Lower leg skin (tissue), 3 donors: ENCODE measurements at regions not wholly inside any gene's neighbourhood (a gene's known extent, or its start where the extent isn't known, plus 50 kb on each side); places are given as distances from the start of the nearest gene placed in this dataset.

Experiments
- POLR2A ChIP-seq, 2 donors: fragments of 450-650 bp; IDR thresholded peaks; one replicate each; pipeline ENCODE4 v1.6.1; 2016 to 2017; ENCODE audit warnings: antibody characterized with exemption in 2 of 2, mild to moderate bottlenecking in 1 of 2, moderate library complexity in 1 of 2
- TF ChIP-seq, protein P1 (sequence below), 3 donors: fragments of 450-650 bp; IDR thresholded peaks; one replicate each; pipeline ENCODE4 v1.5.1; 2016; ENCODE audit warnings: antibody characterized with exemption in 3 of 3, mild to moderate bottlenecking in 3 of 3, moderate library complexity in 2 of 3

- no peak for TF ChIP-seq POLR2A (IDR thresholded peaks at IDR 0.05)
- TF ChIP-seq, protein P1, sequence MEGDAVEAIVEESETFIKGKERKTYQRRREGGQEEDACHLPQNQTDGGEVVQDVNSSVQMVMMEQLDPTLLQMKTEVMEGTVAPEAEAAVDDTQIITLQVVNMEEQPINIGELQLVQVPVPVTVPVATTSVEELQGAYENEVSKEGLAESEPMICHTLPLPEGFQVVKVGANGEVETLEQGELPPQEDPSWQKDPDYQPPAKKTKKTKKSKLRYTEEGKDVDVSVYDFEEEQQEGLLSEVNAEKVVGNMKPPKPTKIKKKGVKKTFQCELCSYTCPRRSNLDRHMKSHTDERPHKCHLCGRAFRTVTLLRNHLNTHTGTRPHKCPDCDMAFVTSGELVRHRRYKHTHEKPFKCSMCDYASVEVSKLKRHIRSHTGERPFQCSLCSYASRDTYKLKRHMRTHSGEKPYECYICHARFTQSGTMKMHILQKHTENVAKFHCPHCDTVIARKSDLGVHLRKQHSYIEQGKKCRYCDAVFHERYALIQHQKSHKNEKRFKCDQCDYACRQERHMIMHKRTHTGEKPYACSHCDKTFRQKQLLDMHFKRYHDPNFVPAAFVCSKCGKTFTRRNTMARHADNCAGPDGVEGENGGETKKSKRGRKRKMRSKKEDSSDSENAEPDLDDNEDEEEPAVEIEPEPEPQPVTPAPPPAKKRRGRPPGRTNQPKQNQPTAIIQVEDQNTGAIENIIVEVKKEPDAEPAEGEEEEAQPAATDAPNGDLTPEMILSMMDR (IDR thresholded peaks at IDR 0.05), result no peak
These were observed 475.8 kb downstream of the TOX3 start for GRCh38 chr16:52071101-52071500.
